ENCODE measurements at regions not wholly inside any gene's neighbourhood (a gene's known extent, or its start where the extent isn't known, plus 50 kb on each side); places are given as distances from the start of the nearest gene placed in this dataset.

DNA sequence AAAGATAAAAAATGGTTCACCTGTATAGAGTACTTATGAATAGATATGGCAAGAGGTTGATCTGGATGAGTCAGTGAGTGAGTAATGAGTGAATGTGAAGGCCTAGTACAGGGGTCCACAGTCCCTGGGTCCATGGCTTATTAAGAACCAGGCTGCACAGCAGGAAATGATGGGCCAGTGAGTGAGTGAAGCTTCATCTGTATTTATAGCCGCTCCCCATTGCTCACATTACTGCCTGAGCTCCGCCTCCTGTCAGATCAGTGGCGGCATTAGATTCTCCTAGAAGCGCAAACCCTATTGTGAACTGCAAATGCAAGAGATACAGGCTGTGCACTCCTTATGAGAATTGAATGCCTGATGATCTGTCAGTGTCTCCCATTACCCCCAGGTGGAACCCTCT is 307.7 kb upstream of the ZNF608 start:
- Histone ChIP-seq H3K36me3 (no peaks in the 10 kb centered on the region), H3K27me3 (ENCODE audit: low read depth) (no peaks in the 10 kb centered on the region), H3K4me1 (peaks cover 22% of the 10 kb centered on the region), H3K4me3 (no peak overlapping the region), H3K9me3 (replicated peaks) (no peaks in the 10 kb centered on the region), H3K27ac (replicated peaks) (no peak overlapping the region)
- intact Hi-C loops (cut with micrococcal nuclease), result no loop called here
- no peak for DNase-seq
- TF ChIP-seq, protein P1, sequence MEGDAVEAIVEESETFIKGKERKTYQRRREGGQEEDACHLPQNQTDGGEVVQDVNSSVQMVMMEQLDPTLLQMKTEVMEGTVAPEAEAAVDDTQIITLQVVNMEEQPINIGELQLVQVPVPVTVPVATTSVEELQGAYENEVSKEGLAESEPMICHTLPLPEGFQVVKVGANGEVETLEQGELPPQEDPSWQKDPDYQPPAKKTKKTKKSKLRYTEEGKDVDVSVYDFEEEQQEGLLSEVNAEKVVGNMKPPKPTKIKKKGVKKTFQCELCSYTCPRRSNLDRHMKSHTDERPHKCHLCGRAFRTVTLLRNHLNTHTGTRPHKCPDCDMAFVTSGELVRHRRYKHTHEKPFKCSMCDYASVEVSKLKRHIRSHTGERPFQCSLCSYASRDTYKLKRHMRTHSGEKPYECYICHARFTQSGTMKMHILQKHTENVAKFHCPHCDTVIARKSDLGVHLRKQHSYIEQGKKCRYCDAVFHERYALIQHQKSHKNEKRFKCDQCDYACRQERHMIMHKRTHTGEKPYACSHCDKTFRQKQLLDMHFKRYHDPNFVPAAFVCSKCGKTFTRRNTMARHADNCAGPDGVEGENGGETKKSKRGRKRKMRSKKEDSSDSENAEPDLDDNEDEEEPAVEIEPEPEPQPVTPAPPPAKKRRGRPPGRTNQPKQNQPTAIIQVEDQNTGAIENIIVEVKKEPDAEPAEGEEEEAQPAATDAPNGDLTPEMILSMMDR (IDR thresholded peaks at IDR 0.05; ENCODE audit: borderline replicate concordance), result no peak

DNA sequence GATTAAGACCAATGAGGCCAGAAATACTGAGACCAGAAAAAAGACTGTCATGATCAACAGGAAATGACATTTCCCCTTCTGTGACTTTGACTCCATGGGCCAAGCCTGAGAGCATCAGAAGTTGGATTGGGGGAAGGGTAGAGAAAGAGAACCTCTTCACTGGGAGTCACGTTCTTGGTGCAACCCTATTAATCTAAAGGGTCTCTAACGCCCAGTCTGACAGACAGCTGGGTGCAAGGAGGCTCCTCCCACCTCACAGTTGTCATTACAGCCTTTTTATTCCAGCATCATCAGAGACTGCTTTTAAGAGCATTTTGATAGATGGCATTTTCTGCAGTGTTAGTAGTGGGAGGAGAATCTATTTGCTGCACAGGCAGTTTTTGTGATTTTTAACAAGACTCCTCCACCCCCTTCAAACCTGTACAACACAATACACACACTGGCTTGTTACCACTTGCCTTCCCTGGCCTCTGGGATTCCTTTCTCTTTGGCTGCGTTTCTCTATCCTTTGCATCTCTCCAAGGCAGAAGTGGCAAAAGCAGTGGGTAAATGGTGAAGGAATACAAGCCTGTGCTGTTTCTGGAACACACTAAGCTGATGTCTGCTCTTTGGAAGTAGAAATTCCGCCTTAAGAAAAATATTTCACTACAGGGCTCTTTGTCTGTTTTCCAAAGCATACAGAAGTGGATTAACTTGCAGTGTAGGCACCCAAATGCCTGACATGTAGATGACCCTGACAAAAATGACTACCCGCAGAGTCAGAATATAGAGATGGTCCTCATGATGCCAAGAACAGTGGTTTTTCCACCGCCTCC is 310.4 kb upstream of the ZNF608 start:
- no peaks in the 10 kb centered on the region for H3K9me3 ChIP-seq (replicated peaks)
- intact Hi-C loops (cut with micrococcal nuclease), result no loop called here
- no peaks in the 10 kb centered on the region for H3K27me3 ChIP-seq (ENCODE audit: low read depth)
- DNase-seq, result no peak
- H3K27ac ChIP-seq (replicated peaks), result no peak overlapping the region
- TF ChIP-seq, protein P1 (IDR thresholded peaks at IDR 0.05; ENCODE audit: borderline replicate concordance), result no peak
- no peak overlapping the region for H3K4me3 ChIP-seq
- no peaks in the 10 kb centered on the region for H3K36me3 ChIP-seq
- peaks cover 22% of the 10 kb centered on the region for H3K4me1 ChIP-seq

DNA sequence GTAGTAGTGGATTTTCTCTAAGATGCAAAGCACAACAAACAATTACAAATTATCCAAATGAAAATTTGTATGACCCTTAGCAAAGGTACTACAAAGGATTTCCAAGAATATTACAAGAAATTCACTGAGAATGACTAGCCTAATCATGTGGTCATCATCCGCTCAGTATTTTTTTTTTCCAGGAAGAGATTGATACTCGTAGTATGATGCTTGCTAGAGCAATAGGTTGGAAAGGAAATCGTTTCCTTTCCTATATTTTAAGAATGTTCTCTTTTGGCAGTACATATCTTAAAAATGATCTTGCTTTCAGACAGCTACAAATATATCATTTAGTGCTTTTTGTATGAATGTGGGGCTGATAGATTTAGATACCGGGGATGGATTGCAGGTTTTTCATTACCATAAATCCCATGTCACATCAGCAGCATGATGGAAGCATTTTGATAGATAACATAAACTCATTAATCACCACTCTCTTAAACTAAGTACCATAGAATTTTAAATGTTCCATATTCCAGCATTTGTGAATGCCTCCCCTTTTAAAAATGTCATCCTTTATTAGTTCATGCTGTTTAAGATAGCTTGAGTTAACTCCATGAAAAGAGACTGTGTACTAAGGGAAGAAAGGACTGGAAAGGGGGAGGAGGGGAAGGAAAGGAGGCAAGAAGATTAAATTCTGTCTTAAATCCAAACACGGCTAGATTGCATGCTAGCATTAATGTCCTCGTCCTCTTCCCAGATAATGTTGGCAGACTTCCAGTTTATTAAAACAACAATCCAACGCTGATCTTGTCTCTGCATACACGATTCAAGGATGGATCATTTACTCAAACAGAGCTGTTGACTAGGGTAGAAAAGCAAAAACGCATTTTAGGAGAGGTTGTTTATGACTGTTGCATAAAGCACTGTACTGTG is 311.7 kb upstream of the ZNF608 start:
- Histone ChIP-seq H3K9me3 (replicated peaks) (no peaks in the 10 kb centered on the region), H3K4me1 (peaks cover 22% of the 10 kb centered on the region), H3K4me3 (no peak overlapping the region), H3K36me3 (no peaks in the 10 kb centered on the region), H3K27ac (replicated peaks) (no peak overlapping the region), H3K27me3 (ENCODE audit: low read depth) (no peaks in the 10 kb centered on the region)
- no peak for DNase-seq
- TF ChIP-seq, protein P1 (IDR thresholded peaks at IDR 0.05; ENCODE audit: borderline replicate concordance), result no peak
- intact Hi-C loops (cut with micrococcal nuclease), result no loop called here

DNA sequence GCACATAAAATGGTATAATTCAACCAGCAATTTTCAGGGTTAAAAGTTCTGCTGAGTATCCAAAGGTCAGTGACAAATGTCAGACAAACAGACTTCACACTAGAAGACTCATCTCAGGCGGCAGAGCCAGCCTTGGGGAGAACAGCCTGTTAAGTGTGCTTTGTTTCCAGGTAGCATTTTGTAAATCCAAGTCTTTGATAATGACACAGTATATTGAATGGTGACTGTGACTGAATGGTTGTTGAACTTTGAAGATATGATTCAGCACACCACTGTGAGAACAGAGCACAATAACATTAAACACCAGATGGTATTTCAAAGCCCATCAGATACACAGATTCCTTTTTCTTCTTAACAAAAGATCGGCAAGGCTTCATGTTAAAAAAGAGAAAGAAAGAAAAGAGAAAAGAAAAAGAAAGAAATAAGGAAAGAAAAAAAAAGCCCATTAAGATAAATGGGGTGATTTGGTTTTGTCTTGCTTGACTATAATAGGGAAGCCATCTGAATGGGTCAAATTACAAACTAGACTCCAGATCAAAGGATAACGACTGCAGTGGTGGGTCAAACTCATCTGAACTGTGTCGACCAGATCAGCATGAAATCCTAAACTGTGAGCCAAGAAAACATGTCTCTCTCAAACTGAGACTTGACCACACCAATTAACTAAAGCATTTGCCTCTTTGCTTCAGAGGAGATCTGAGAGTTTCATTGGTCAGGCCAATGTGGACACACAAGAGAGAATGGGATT is 313.0 kb upstream of the ZNF608 start:
- no peaks in the 10 kb centered on the region for H3K9me3 ChIP-seq (replicated peaks)
- H3K4me1 ChIP-seq, result peaks cover 22% of the 10 kb centered on the region
- H3K27ac ChIP-seq (replicated peaks), result no peak overlapping the region
- no peaks in the 10 kb centered on the region for H3K36me3 ChIP-seq
- TF ChIP-seq, protein P1 (IDR thresholded peaks at IDR 0.05; ENCODE audit: borderline replicate concordance), result no peak
- H3K4me3 ChIP-seq, result no peak overlapping the region
- intact Hi-C loops (cut with micrococcal nuclease), result no loop called here
- DNase-seq, result no peak
- H3K27me3 ChIP-seq (ENCODE audit: low read depth), result no peaks in the 10 kb centered on the region

DNA sequence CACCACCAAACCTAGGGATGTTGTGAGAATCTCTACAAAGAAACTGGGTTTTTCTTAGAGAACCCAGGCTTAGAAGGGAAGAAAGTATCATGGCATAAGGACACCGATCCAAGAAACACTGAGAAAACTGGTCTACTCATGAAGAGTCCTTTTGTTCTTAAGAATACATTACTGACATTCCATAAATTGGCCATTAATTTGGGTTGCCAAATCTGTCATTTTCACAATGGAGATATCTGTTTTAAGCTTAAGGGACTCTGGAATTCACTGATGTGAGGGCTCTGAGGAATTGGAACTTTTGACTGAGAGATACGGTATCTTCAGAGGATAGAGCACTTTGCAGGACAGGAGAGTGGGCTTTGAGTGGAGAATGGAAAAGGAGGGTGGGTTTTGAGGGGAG is 315.3 kb upstream of the ZNF608 start:
- no peak overlapping the region for H3K27ac ChIP-seq (replicated peaks)
- no peak for DNase-seq
- TF ChIP-seq, protein P1 (IDR thresholded peaks at IDR 0.05; ENCODE audit: borderline replicate concordance), result no peak
- no peaks in the 10 kb centered on the region for H3K36me3 ChIP-seq
- no peaks in the 10 kb centered on the region for H3K27me3 ChIP-seq (ENCODE audit: low read depth)
- H3K9me3 ChIP-seq (replicated peaks), result no peaks in the 10 kb centered on the region
- peaks cover 24% of the 10 kb centered on the region for H3K4me1 ChIP-seq
- H3K4me3 ChIP-seq, result no peak overlapping the region
- intact Hi-C loops (cut with micrococcal nuclease), result no loop called here

Measured in left ventricle myocardium inferior (tissue), 1 donor.